ENCODE measurements at regions not wholly inside any gene's neighbourhood (a gene's known extent, or its start where the extent isn't known, plus 50 kb on each side); places are given as distances from the start of the nearest gene placed in this dataset.

DNA sequence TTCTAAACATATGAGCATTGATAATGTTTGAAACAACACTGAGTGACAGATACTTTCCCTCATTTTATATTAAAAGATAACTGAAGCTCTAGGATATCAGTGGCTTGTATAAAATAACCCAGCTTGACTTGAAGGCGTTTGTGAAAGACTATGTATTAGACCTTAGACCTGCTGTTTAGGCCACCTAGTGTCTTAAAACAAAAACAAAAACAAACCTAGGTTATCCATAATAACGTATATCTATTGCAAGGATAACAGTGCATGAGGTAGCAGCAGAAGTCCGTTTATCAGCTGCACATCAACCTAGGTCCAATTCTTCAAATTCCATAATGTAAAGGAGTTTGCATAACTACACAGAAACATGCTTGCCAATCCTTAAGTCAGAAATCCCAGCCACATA is 79.5 kb upstream of the MAP2 start:
- no peak for TF ChIP-seq CTCF (IDR thresholded peaks at IDR 0.05; ENCODE audit: insufficient read depth, low read depth, low read length)
- H3K36me3 ChIP-seq (ENCODE audit: control insufficient read depth, insufficient read depth, low read length): no peaks in the 10 kb centered on the region
- ChIA-PET POLR2A (no interaction called here), CTCF (interaction anchor here (0.5 to 2.7 kb wide), 2 partner anchors 9 to 302 kb away, joined by 3 to 21 read pairs; no protein-coding TSS in a partner anchor)
- DNase-seq (ENCODE audit: low read depth): no peak
- H3K27me3 ChIP-seq (ENCODE audit: control insufficient read depth, insufficient read depth, low read length): no peaks in the 10 kb centered on the region
- no peak overlapping the region for H3K4me3 ChIP-seq (ENCODE audit: low read depth, low read length)

DNA sequence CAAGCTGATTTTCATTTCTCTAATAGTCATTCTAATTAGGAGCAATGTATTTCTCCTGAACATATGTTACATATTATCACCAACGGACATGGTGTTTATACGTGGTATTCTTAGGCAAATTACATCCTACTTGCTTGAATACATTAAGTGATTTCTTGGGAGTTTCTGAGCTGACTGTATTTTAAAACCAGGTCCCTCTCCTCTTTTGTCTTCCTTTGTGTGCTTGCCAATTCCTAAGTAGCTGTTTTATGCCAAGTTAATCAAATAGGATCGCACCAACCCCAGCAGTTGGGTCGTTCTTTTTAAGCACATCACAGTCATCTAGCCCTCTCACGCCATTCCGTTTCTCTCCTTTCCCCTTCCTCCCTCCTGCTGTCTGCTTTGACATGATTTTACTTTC is 75.4 kb upstream of the MAP2 start:
- Histone ChIP-seq H3K27me3 (ENCODE audit: control insufficient read depth, insufficient read depth, low read length) (no peaks in the 10 kb centered on the region; the same call in 1 of the 2 replicates), H3K4me3 (ENCODE audit: low read depth, low read length) (no peak overlapping the region), H3K36me3 (ENCODE audit: control insufficient read depth, insufficient read depth, low read length) (no peaks in the 10 kb centered on the region)
- CTCF ChIA-PET: interaction anchor here (0.7 to 3.8 kb wide), 2 partner anchors 13 to 24 kb away, joined by 3 to 19 read pairs; no protein-coding TSS in a partner anchor
- TF ChIP-seq CTCF (IDR thresholded peaks at IDR 0.05; ENCODE audit: insufficient read depth, low read depth, low read length): no peak
- no peak for DNase-seq (ENCODE audit: low read depth)
- POLR2A ChIA-PET: no interaction called here

- ChIA-PET POLR2A (no interaction called here), CTCF (interaction anchor here (0.7 to 1.0 kb wide), 3 partner anchors 17 to 217 kb away, joined by 3 to 4 read pairs (median 3); partner anchors contain the start of gene MAP2)
- no peak for TF ChIP-seq CTCF (IDR thresholded peaks at IDR 0.05; ENCODE audit: insufficient read depth, low read depth, low read length)
- H3K36me3 ChIP-seq (ENCODE audit: control insufficient read depth, insufficient read depth, low read length): no peaks in the 10 kb centered on the region
- no peaks in the 10 kb centered on the region; the same call in 1 of the 2 replicates for H3K27me3 ChIP-seq (ENCODE audit: control insufficient read depth, insufficient read depth, low read length)
- H3K4me3 ChIP-seq (ENCODE audit: low read depth, low read length): no peak overlapping the region
- DNase-seq (ENCODE audit: low read depth): no peak
These were observed 72.2 kb upstream of the MAP2 start for GRCh38 chr2:209351636-209352035.

GRCh38 chr2:209358992-209359391 is 64.9 kb upstream of the MAP2 start:
- CTCF ChIA-PET: interaction anchor here (0.5 to 2.0 kb wide), 4 partner anchors 9 to 202 kb away, joined by 3 to 11 read pairs (median 4); partner anchors contain the start of gene MAP2
- POLR2A ChIA-PET: no interaction called here
- DNase-seq (ENCODE audit: low read depth): no peak
- H3K4me3 ChIP-seq (ENCODE audit: low read depth, low read length): no peak overlapping the region
- no peak for TF ChIP-seq CTCF (IDR thresholded peaks at IDR 0.05; ENCODE audit: insufficient read depth, low read depth, low read length)
- H3K36me3 ChIP-seq (ENCODE audit: control insufficient read depth, insufficient read depth, low read length): no peaks in the 10 kb centered on the region
- H3K27me3 ChIP-seq (ENCODE audit: control insufficient read depth, insufficient read depth, low read length): no peaks in the 10 kb centered on the region

- TF ChIP-seq CTCF (IDR thresholded peaks at IDR 0.05; ENCODE audit: insufficient read depth, low read depth, low read length): no peak
- ChIA-PET POLR2A (no interaction called here), CTCF (interaction anchor here (0.6 to 1.4 kb wide), 5 partner anchors 9 to 194 kb away, joined by 3 to 9 read pairs (median 3); partner anchors contain the start of gene MAP2)
- no peaks in the 10 kb centered on the region for H3K27me3 ChIP-seq (ENCODE audit: control insufficient read depth, insufficient read depth, low read length)
- DNase-seq (ENCODE audit: low read depth): peak; percentile 14
- H3K4me3 ChIP-seq (ENCODE audit: low read depth, low read length): no peak overlapping the region
- no peaks in the 10 kb centered on the region for H3K36me3 ChIP-seq (ENCODE audit: control insufficient read depth, insufficient read depth, low read length)
These were observed 56.6 kb upstream of the MAP2 start for GRCh38 chr2:209367075-209367747.

Measured in BJ (cell line).